OCI-LY7 (cell line): ENCODE measurements at regions not wholly inside any gene's neighbourhood (a gene's known extent, or its start where the extent isn't known, plus 50 kb on each side); places are given as distances from the start of the nearest gene placed in this dataset.
"Not testable (repeated sequence)": the region's sequence is repeated elsewhere in the genome, so short reads cannot be mapped to it uniquely, and the experiment has no call there.

Experiments used
- BruUV-seq: library from RNA; stranded (reverse); fragments of 400-500 nt; replicated peaks from 2 replicates; lab custom pipeline; 2021; lab: Mats Ljungman, UMichigan
- CTCF ChIA-PET: fragments of 300-600 bp; sonication (Branson Sonifier 250); formaldehyde crosslinking; loops from one replicate; lab custom pipeline; 2022; ENCODE audit warnings: antibody characterized with exemption; ENCODE audit not compliant: unreplicated experiment; lab: Charles Lee
- POLR2A ChIA-PET: fragments of 300-600 bp; sonication (Branson Sonifier 250); formaldehyde crosslinking; loops from one replicate; lab custom pipeline; 2022; ENCODE audit warnings: antibody characterized with exemption; lab: Charles Lee
- DNase-seq: peaks from one replicate; pipeline ENCODE4 v3.0.0-alpha.2; 2015; ENCODE audit warnings: low spot score
- H2AFZ ChIP-seq: fragments of 200-600 bp; sonication (generic), shearing (Covaris generic); 2 replicates; pipeline ENCODE4 v1.6.1; 2014; ENCODE audit warnings: mild to moderate bottlenecking, antibody characterized with exemption, low read length, moderate library complexity
- H3K27ac ChIP-seq: fragments of 200-600 bp; sonication (generic); 2 replicates; pipeline ENCODE4 v1.5.1; 2014; ENCODE audit warnings: mixed run types, low read depth, mild to moderate bottlenecking, moderate library complexity, low read length, inconsistent platforms; ENCODE audit not compliant: poor library complexity, severe bottlenecking
- H3K36me3 ChIP-seq: fragments of 200-600 bp; sonication (generic); 2 replicates; pipeline ENCODE4 v1.6.1; 2014; ENCODE audit warnings: mild to moderate bottlenecking, antibody characterized with exemption, low read length, moderate library complexity, mixed read lengths; ENCODE audit not compliant: insufficient read depth
- H3K4me1 ChIP-seq: fragments of 200-600 bp; sonication (generic); 2 replicates; pipeline ENCODE4 v1.5.1; 2014; ENCODE audit warnings: mild to moderate bottlenecking, low read length; ENCODE audit not compliant: insufficient read depth, poor library complexity, severe bottlenecking
- H3K4me2 ChIP-seq: fragments of 200-600 bp; sonication (generic); 2 replicates; pipeline ENCODE4 v1.6.1; 2014; ENCODE audit warnings: mild to moderate bottlenecking, low read length
- H3K4me3 ChIP-seq: fragments of 200-600 bp; sonication (generic); 2 replicates; pipeline ENCODE4 v1.5.1; 2014; ENCODE audit warnings: mild to moderate bottlenecking, low read depth, low read length; ENCODE audit not compliant: poor library complexity, severe bottlenecking
- H3K79me2 ChIP-seq: fragments of 200-600 bp; sonication (generic); 2 replicates; pipeline ENCODE4 v1.6.1; 2016; ENCODE audit warnings: low read depth, mild to moderate bottlenecking, low read length, moderate library complexity, mixed read lengths; ENCODE audit not compliant: insufficient read depth
- H3K9me2 ChIP-seq: fragments of 200-600 bp; sonication (generic); 2 replicates; pipeline ENCODE4 v1.6.1; 2016; ENCODE audit warnings: mild to moderate bottlenecking, low read length, mixed read lengths; ENCODE audit not compliant: insufficient read depth
- H3K9me3 ChIP-seq: fragments of 200-600 bp; sonication (generic); 2 replicates; pipeline ENCODE4 v1.6.1; 2014; ENCODE audit warnings: mild to moderate bottlenecking, mixed run types, low read length, mixed read lengths
- H4K20me1 ChIP-seq: fragments of 200-600 bp; sonication (generic); 2 replicates; pipeline ENCODE4 v1.6.1; 2014; ENCODE audit warnings: mild to moderate bottlenecking, antibody characterized with exemption, low read length, moderate library complexity, mixed read lengths; ENCODE audit not compliant: insufficient read depth
- CTCF ChIP-seq: fragments of 200-600 bp; sonication (generic); conservative IDR thresholded peaks from 2 replicates; pipeline ENCODE4 v1.5.1; 2014; ENCODE audit warnings: mild to moderate bottlenecking, antibody characterized with exemption, low read length, moderate library complexity, mixed read lengths
- EZH2phosphoT487 ChIP-seq: fragments of 200-600 bp; sonication (generic); IDR thresholded peaks from 2 replicates; pipeline ENCODE4 v1.6.1; 2018; ENCODE audit warnings: low read depth, borderline replicate concordance, mild to moderate bottlenecking, mixed run types, antibody characterized with exemption, low read length, moderate library complexity, mixed read lengths
- intact Hi-C: fragments of 100-400 bp; cut with micrococcal nuclease; formaldehyde crosslinking; loops from one replicate; pipeline ENCODE4 v1.10.0; 2022; ENCODE audit not compliant: unreplicated experiment

- no peak overlapping the region for H3K27ac ChIP-seq
- intact Hi-C loops: no loop called here
- no peak overlapping the region for H3K4me2 ChIP-seq
- ChIA-PET POLR2A (interaction anchor here (0.5 to 0.8 kb wide), 3 partner anchors 11 to 396 kb away, joined by 3 to 4 read pairs (median 3); no protein-coding TSS in a partner anchor), CTCF (no interaction called here)
- no peaks in the 10 kb centered on the region for H3K79me2 ChIP-seq
- no peak overlapping the region for H2AFZ ChIP-seq
- BruUV-seq: no TSS peak
- no peak for TF ChIP-seq EZH2phosphoT487
- TF ChIP-seq CTCF: no peak
- H3K36me3 ChIP-seq: no peaks in the 10 kb centered on the region
- H4K20me1 ChIP-seq: no peaks in the 10 kb centered on the region
- no peak for DNase-seq
- no peak overlapping the region for H3K4me3 ChIP-seq
- H3K4me1 ChIP-seq: no peaks in the 10 kb centered on the region
- H3K9me2 ChIP-seq: no peaks in the 10 kb centered on the region
- no peaks in the 10 kb centered on the region for H3K9me3 ChIP-seq
These were observed 86.1 kb upstream of the ARHGAP42 start for GRCh38 chr11:100600941-100601340.

DNA sequence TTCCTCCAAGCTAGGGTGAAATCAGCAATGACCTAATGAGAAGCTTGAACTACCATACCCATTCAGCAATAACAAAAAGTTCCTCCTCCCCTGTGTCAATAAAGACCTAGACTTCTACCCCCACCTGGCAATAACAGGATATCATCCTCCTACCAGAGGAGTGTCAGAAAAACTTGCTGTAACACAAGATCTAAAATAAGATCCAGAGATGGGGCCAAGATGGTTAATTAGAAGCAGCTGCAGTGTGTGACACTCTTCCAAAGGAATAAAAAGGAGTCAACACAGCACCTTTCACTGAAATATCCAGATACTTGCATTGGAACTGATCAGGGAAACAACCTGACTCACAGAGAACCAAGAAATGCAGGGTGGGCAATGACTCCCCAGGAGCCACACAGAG is 84.4 kb upstream of the ARHGAP42 start:
- Histone ChIP-seq H3K9me3 (no peaks in the 10 kb centered on the region), H3K9me2 (no peaks in the 10 kb centered on the region), H4K20me1 (no peaks in the 10 kb centered on the region), H3K4me1 (no peaks in the 10 kb centered on the region), H2AFZ (no peak overlapping the region), H3K79me2 (no peaks in the 10 kb centered on the region), H3K4me3 (no peak overlapping the region), H3K4me2 (no peak overlapping the region), H3K36me3 (no peaks in the 10 kb centered on the region), H3K27ac (no peak overlapping the region)
- POLR2A ChIA-PET: no interaction called here
- CTCF ChIA-PET: no interaction called here
- TF ChIP-seq CTCF (no peak), EZH2phosphoT487 (no peak)
- no TSS peak for BruUV-seq
- intact Hi-C loops: no loop called here
- DNase-seq: no peak

DNA sequence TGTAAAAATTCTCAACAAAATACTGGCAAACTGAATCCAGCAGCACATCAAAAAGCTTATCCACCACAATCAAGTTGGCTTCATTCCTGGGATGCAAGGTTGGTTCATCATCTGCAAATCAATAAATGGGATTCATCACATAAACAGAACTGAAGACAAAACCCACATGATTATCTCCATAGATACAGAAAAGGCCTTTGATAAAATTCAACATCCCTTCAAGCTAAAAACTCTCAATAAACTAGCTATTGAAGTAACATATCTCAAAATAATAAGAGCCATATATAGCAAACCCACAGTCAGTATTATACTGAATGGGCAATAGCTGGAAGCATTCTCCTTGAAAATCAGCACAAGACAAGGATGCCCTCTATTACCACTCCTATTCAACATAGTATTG is 79.3 kb upstream of the ARHGAP42 start:
- H2AFZ ChIP-seq, BruUV-seq, H3K27ac ChIP-seq, CTCF ChIA-PET, H3K9me3 ChIP-seq, H4K20me1 ChIP-seq, POLR2A ChIA-PET, H3K4me2 ChIP-seq, DNase-seq, H3K36me3 ChIP-seq, H3K79me2 ChIP-seq, H3K4me1 ChIP-seq, H3K4me3 ChIP-seq, intact Hi-C loops, H3K9me2 ChIP-seq: not testable (repeated sequence)
